ENCODE measurements at regions not wholly inside any gene's neighbourhood (a gene's known extent, or its start where the extent isn't known, plus 50 kb on each side); places are given as distances from the start of the nearest gene placed in this dataset.
A peak's percentile ranks its signal among the peaks of the same experiment; 100 is the strongest.

DNA sequence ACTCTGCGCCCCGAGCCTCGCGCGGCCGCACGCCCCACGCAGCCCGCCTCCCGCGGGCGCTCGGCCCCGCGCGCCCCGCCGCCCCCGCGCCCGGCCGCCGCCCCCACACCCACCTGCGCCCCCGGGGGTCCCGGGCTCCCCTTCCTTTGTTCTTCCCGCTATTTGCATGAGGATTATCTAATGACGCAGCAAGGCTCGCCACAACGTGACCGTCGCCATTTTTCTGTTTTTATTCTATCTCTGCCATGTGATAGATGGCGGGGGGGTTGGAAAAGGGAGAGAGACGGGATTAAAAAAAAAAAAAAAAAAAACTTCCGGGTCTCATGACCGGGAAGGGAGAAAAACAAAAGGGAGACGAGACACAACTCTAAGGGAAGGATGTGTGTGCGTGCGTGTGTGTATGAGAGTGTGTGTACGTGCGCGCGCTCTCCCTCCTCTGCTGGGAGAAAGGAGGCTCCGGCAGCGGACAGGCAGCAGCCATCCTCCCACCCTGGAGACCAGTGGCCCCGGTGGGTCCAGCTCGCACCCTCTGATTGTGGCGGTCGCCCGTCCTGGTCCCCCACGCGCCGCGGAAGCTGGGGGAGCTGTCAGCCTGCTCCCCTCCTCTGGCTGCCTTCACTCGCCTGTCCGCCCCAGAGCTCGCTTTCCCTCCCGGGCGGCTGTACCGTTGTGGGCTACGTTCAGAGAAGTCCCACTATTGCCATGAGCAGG is 80.4 kb upstream of the AK4 start:
- peak overlapping the region; percentile 88 for H3K9ac ChIP-seq (replicated peaks; ENCODE audit: extremely low read depth, insufficient read depth, low read length)
- H3K4me1 ChIP-seq (ENCODE audit: control insufficient read depth, extremely low read depth, insufficient read depth, low read length), result peaks cover 14% of the 10 kb centered on the region
- TF ChIP-seq POLR2AphosphoS5 (IDR thresholded peaks at IDR 0.05; ENCODE audit: insufficient read depth, low read depth, low read length) (no peak), JUN (IDR thresholded peaks at IDR 0.05; ENCODE audit: borderline replicate concordance, insufficient read depth, insufficient read length, low read depth) (no peak), GATA2 (IDR thresholded peaks at IDR 0.05; ENCODE audit: insufficient read depth, insufficient read length, low read depth, low read length) (no peak), FOS (IDR thresholded peaks at IDR 0.05; ENCODE audit: borderline replicate concordance, insufficient read depth, low read length) (no peak)
- H3K4me2 ChIP-seq (ENCODE audit: insufficient read depth, low read length), result peak overlapping the region; percentile 92
- peak overlapping the region; percentile 92 for H2AFZ ChIP-seq (ENCODE audit: low read depth, low read length)
- intact Hi-C loops (cut with micrococcal nuclease), result loop anchor here (2.0 to 10.0 kb wide), 8 partner anchors 65 to 1377 kb away; partner anchors contain the start of genes AK4, JAK1 and RAVER2
- ChIA-PET POLR2A (no interaction called here), CTCF (interaction anchor here (0.9 kb wide), 1 partner anchor 620 kb away, joined by 4 read pairs; no protein-coding TSS in a partner anchor)
- H4K20me1 ChIP-seq (replicated peaks; ENCODE audit: control insufficient read depth, extremely low read depth, insufficient read depth, low read length), result no peaks in the 10 kb centered on the region
- no peaks in the 10 kb centered on the region for H3K36me3 ChIP-seq (ENCODE audit: control insufficient read depth in 2 of 2, extremely low read depth in 1 of 2, insufficient read depth in 2 of 2, low read length in 2 of 2)
- H3K4me3 ChIP-seq (replicated peaks in 1 of 3; ENCODE audit: insufficient read depth in 1 of 3, low read depth in 1 of 3, low read length in 3 of 3), result peak overlapping the region; percentile 48 to 88 (median 85)
- dilution Hi-C loops (cut with MboI; ENCODE audit: extremely low pct_ligation_motif_present, low sequenced_read_pairs), result no loop called here
- FAIRE-seq, result peak; percentile 15
- no peaks in the 10 kb centered on the region for H3K9me3 ChIP-seq (replicated peaks; ENCODE audit: control insufficient read depth, insufficient read depth, low read length)
- DNase-seq (ENCODE audit: low read depth, low spot score), result peak; percentile 84
- H3K27me3 ChIP-seq (ENCODE audit: control insufficient read depth in 2 of 2, insufficient read depth in 2 of 2, low read length in 2 of 2), result no peaks in the 10 kb centered on the region
- H3K9me1 ChIP-seq (replicated peaks; ENCODE audit: control insufficient read depth, extremely low read depth, insufficient read depth, low read length), result no peaks in the 10 kb centered on the region
- H3K27ac ChIP-seq (ENCODE audit: insufficient read depth, low read depth, low read length), result peak overlapping the region; percentile 82
- H3K79me2 ChIP-seq (ENCODE audit: control insufficient read depth, insufficient read depth, low read length), result no peaks in the 10 kb centered on the region
- BruUV-seq (replicated peaks), result no TSS peak

DNA sequence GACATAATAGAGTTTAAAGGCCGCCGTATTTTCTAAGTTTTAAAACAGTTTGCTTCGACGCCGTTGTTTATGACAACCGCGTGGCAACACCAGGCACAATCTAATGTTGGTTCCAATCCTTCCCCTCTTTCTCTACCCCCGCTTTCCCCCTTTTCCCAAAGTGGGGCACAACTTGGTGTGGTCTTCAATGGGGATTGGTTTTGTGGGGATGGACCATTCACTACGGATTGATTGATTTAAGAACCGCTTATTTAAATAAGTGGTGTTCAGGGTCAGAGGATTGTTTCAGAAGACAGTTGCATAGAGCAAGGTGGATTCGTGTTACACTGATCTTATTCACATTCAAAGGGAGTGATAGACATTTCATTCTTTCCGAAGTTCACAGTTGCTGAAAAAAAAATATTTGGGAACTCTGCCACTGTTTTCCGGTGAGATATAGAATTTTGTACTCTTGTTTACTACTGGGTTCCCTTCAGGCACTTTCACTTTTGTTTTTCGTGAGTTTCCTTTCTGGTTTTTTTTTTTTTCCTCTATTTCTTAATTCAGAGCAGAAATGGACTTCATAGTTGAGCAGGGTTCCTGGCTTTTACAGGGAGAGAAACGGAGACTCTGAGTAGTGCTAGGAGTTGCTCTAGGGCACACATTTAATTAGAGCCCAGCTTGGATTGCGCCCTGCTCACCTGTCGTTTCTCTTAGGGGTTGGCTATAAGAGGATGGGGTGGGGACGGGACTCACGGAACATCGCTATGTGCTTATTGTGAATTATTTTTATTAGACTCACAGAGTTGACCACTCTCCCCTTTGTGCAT is 79.6 kb upstream of the AK4 start:
- H3K9ac ChIP-seq (replicated peaks; ENCODE audit: extremely low read depth, insufficient read depth, low read length), result peak overlapping the region; percentile 88
- BruUV-seq (replicated peaks), result TSS peak; percentile 90
- peaks cover 14% of the 10 kb centered on the region for H3K4me1 ChIP-seq (ENCODE audit: control insufficient read depth, extremely low read depth, insufficient read depth, low read length)
- peak overlapping the region; percentile 92 for H2AFZ ChIP-seq (ENCODE audit: low read depth, low read length)
- H3K79me2 ChIP-seq (ENCODE audit: control insufficient read depth, insufficient read depth, low read length), result no peaks in the 10 kb centered on the region
- ChIA-PET CTCF (interaction anchor here (0.5 to 0.9 kb wide), 2 partner anchors 102 to 619 kb away, joined by 3 to 4 read pairs; partner anchors contain the start of gene JAK1), POLR2A (no interaction called here)
- no peaks in the 10 kb centered on the region for H3K9me1 ChIP-seq (replicated peaks; ENCODE audit: control insufficient read depth, extremely low read depth, insufficient read depth, low read length)
- TF ChIP-seq JUN (IDR thresholded peaks at IDR 0.05; ENCODE audit: borderline replicate concordance, insufficient read depth, insufficient read length, low read depth) (no peak), EZH2 (IDR thresholded peaks at IDR 0.05; ENCODE audit: borderline replicate concordance, low read depth, low read length, severe bottlenecking) (no peak), POLR2A (IDR thresholded peaks at IDR 0.05; ENCODE audit: low read depth, low read length) (no peak), GATA2 (IDR thresholded peaks at IDR 0.05; ENCODE audit: insufficient read depth, insufficient read length, low read depth, low read length) (no peak), FOS (IDR thresholded peaks at IDR 0.05; ENCODE audit: borderline replicate concordance, insufficient read depth, low read length) (no peak), MYC (IDR thresholded peaks at IDR 0.05; ENCODE audit: low read depth, low read length) (no peak), POLR2AphosphoS5 (IDR thresholded peaks at IDR 0.05; ENCODE audit: insufficient read depth, low read depth, low read length) (no peak)
- TF ChIP-seq, protein P1, sequence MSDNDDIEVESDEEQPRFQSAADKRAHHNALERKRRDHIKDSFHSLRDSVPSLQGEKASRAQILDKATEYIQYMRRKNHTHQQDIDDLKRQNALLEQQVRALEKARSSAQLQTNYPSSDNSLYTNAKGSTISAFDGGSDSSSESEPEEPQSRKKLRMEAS (IDR thresholded peaks at IDR 0.05; ENCODE audit: insufficient read depth, insufficient read length), result no peak
- TF ChIP-seq, protein P2, sequence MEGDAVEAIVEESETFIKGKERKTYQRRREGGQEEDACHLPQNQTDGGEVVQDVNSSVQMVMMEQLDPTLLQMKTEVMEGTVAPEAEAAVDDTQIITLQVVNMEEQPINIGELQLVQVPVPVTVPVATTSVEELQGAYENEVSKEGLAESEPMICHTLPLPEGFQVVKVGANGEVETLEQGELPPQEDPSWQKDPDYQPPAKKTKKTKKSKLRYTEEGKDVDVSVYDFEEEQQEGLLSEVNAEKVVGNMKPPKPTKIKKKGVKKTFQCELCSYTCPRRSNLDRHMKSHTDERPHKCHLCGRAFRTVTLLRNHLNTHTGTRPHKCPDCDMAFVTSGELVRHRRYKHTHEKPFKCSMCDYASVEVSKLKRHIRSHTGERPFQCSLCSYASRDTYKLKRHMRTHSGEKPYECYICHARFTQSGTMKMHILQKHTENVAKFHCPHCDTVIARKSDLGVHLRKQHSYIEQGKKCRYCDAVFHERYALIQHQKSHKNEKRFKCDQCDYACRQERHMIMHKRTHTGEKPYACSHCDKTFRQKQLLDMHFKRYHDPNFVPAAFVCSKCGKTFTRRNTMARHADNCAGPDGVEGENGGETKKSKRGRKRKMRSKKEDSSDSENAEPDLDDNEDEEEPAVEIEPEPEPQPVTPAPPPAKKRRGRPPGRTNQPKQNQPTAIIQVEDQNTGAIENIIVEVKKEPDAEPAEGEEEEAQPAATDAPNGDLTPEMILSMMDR (IDR thresholded peaks at IDR 0.05; ENCODE audit: extremely low read depth in 1 of 2, insufficient read depth in 1 of 2, low read depth in 1 of 2, low read length in 2 of 2), result no peak
- H3K9me3 ChIP-seq (replicated peaks; ENCODE audit: control insufficient read depth, insufficient read depth, low read length), result no peaks in the 10 kb centered on the region
- peak overlapping the region; percentile 48 to 88 (median 85) for H3K4me3 ChIP-seq (replicated peaks in 1 of 3; ENCODE audit: insufficient read depth in 1 of 3, low read depth in 1 of 3, low read length in 3 of 3)
- H3K27me3 ChIP-seq (ENCODE audit: control insufficient read depth in 2 of 2, insufficient read depth in 2 of 2, low read length in 2 of 2), result no peaks in the 10 kb centered on the region
- no peaks in the 10 kb centered on the region for H4K20me1 ChIP-seq (replicated peaks; ENCODE audit: control insufficient read depth, extremely low read depth, insufficient read depth, low read length)
- H3K27ac ChIP-seq (ENCODE audit: insufficient read depth, low read depth, low read length), result peak overlapping the region; percentile 82
- H3K4me2 ChIP-seq (ENCODE audit: insufficient read depth, low read length), result peak overlapping the region; percentile 92
- H3K36me3 ChIP-seq (ENCODE audit: control insufficient read depth in 2 of 2, extremely low read depth in 1 of 2, insufficient read depth in 2 of 2, low read length in 2 of 2), result no peaks in the 10 kb centered on the region
- dilution Hi-C loops (cut with MboI; ENCODE audit: extremely low pct_ligation_motif_present, low sequenced_read_pairs), result no loop called here
- peak; percentile 61 for FAIRE-seq
- peak; percentile 62 for DNase-seq (ENCODE audit: low read depth, low spot score)
- intact Hi-C loops (cut with micrococcal nuclease), result loop anchor here (5.0 to 10.0 kb wide), 4 partner anchors 66 to 1376 kb away; partner anchors contain the start of gene RAVER2
